HG03457 (cell line): ENCODE measurements at regions not wholly inside any gene's neighbourhood (a gene's known extent, or its start where the extent isn't known, plus 50 kb on each side); places are given as distances from the start of the nearest gene placed in this dataset.

Experiments
- ATAC-seq: cut with Tn5 transposase; IDR thresholded peaks from one replicate; pipeline ENCODE4 v1.9.1; 2021; ENCODE audit warnings: moderate number of reproducible peaks; ENCODE audit not compliant: unreplicated experiment

GRCh38 chr14:98368221-98368620 is 903.8 kb downstream of the BCL11B start:
- no peak for ATAC-seq

GRCh38 chr14:98368916-98369315 is 903.1 kb downstream of the BCL11B start:
- no peak for ATAC-seq

GRCh38 chr14:98369344-98369743 is 902.7 kb downstream of the BCL11B start:
- ATAC-seq = no peak

GRCh38 chr14:98370352-98370751 is 901.6 kb downstream of the BCL11B start:
- no peak for ATAC-seq

- ATAC-seq = no peak
These were observed 900.9 kb downstream of the BCL11B start for GRCh38 chr14:98371141-98371540.

GRCh38 chr14:98374136-98374535 is 897.9 kb downstream of the BCL11B start:
- no peak for ATAC-seq

GRCh38 chr14:98375566-98375965 is 896.4 kb downstream of the BCL11B start:
- ATAC-seq = no peak

- no peak for ATAC-seq
These were observed 892.2 kb downstream of the BCL11B start for GRCh38 chr14:98379830-98380229.

- ATAC-seq = no peak
These were observed 889.3 kb downstream of the BCL11B start for GRCh38 chr14:98382662-98383061.

GRCh38 chr14:98385851-98386250 is 886.1 kb downstream of the BCL11B start:
- no peak for ATAC-seq

- ATAC-seq = no peak
These were observed 880.9 kb downstream of the BCL11B start for GRCh38 chr14:98391061-98391460.

- no peak for ATAC-seq
These were observed 878.5 kb downstream of the BCL11B start for GRCh38 chr14:98393527-98393926.

- ATAC-seq = no peak
These were observed 867.2 kb downstream of the BCL11B start for GRCh38 chr14:98404811-98405210.

GRCh38 chr14:98408024-98408555 is 863.9 kb downstream of the BCL11B start:
- ATAC-seq = no peak

- no peak for ATAC-seq
These were observed 863.3 kb downstream of the BCL11B start for GRCh38 chr14:98408713-98409112.

- ATAC-seq = no peak
These were observed 860.8 kb downstream of the BCL11B start for GRCh38 chr14:98411154-98411553.

GRCh38 chr14:98412431-98412830 is 859.6 kb downstream of the BCL11B start:
- ATAC-seq = no peak

GRCh38 chr14:98415766-98416165 is 856.2 kb downstream of the BCL11B start:
- ATAC-seq = no peak

- ATAC-seq = no peak
These were observed 855.0 kb downstream of the BCL11B start for GRCh38 chr14:98417001-98417400.

- no peak for ATAC-seq
These were observed 843.5 kb downstream of the BCL11B start for GRCh38 chr14:98428483-98428994.

GRCh38 chr14:98433436-98433835 is 838.6 kb downstream of the BCL11B start:
- no peak for ATAC-seq

GRCh38 chr14:98437113-98437512 is 834.9 kb downstream of the BCL11B start:
- no peak for ATAC-seq

- ATAC-seq = no peak
These were observed 827.9 kb downstream of the BCL11B start for GRCh38 chr14:98444077-98444476.
